D341Med (cell line): ENCODE measurements at regions not wholly inside any gene's neighbourhood (a gene's known extent, or its start where the extent isn't known, plus 50 kb on each side); places are given as distances from the start of the nearest gene placed in this dataset.

Source experiments
- DNase-seq: peaks from one replicate; pipeline ENCODE4 v3.0.0; 2012; ENCODE audit warnings: low spot score

DNA sequence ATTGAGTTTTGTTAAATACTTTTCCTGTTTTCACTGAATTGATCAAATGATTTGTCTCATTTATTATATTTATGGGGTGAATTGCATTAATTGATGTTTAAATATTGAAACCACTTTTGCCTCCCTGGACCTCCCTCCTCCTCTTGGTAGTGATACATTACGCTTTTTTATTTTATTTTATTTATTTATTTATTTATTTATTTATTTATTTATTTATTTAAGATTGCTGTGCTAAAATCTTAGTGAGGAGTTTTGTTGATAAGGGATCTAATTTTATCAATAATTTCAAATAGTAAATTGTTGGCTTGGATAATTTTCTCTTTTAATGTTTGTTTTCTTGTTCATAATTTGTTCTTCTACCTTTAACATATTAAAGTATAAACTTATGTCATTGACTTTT is 1281.0 kb upstream of the NXPH2 start:
- no peak for DNase-seq

DNA sequence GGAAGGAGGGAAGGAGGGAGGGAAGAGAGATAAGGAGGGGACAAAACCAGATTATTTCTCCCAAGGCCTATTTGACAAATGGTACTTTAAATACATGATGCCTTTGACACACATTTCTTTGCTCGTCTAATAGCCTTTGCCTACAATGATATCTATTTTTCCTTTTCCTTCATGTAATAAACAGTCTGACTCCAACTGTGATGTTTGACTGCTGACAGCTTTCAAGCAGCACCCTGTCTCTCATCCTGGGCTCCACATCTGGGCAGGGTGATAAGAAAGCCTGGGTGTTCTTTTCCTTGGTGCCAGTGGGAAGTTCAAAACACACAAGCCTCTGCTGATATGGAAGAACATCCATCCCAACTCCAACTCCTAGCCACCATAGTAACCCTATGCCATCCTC is 1277.7 kb upstream of the NXPH2 start:
- no peak for DNase-seq

GRCh38 chr2:140041811-140042210 is 1261.6 kb upstream of the NXPH2 start:
- no peak for DNase-seq

DNA sequence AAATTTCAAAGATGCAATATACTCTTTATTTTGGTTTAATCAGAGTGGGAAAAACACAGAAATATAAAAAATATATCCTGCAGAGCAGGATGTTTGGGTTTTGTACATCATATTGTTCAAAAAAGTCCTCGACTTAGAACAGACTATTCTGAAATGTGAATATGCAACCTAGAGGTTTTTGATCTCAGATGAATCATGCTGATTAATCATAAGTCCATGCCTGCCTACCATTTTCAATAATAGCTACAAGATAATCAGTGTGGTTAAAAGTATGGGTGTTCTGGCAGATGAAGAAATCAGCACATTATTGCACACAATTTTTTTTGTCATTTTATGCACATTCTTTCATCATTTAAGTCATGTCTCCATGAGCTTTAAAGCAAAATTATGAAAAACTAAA is 1261.0 kb upstream of the NXPH2 start:
- DNase-seq: no peak

- DNase-seq: no peak
Measured at GRCh38 chr2:140033638-140034037, 1253.4 kb upstream of the NXPH2 start.

GRCh38 chr2:140027966-140028365 is 1247.8 kb upstream of the NXPH2 start:
- no peak for DNase-seq

- DNase-seq: no peak
Measured at GRCh38 chr2:140027320-140027719, 1247.1 kb upstream of the NXPH2 start.

GRCh38 chr2:140023291-140023690 is 1243.1 kb upstream of the NXPH2 start:
- no peak for DNase-seq

DNA sequence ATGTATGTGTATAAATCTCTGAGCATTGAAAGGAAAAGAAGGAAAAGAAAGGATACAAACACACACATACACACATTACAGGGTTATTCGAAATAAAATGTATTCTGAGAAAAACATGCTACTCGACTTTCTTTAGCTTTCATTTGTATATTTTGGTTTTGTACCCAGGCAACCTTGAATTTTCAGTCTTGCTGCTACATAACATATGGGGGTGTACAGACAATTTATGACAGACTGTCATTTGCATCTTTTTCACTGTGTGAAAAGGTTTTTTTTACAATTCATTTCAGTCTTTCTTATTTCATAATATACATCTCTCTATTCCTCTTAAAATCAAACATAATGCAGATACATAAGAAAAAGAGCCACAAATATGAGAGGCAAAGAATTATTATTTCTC is 1238.4 kb upstream of the NXPH2 start:
- DNase-seq: no peak

DNA sequence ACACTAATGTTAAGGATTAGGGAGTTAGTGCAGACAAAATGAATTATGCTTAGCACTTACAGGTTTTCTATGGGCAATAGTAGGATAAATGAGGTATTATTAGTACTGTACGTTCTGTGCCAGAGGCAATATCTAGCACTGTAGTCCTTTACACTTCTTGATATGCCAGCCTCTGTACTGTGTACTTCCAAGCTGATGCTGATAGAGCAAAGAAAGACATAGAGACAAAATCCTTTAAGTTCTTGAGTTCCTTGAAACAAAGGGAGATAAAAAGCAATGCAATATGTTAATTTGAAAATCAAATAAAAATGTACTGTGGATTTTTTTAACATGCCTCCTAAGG is 1234.0 kb upstream of the NXPH2 start:
- DNase-seq: no peak

GRCh38 chr2:140013545-140014203 is 1233.5 kb upstream of the NXPH2 start:
- DNase-seq: no peak

GRCh38 chr2:140011287-140011686 is 1231.1 kb upstream of the NXPH2 start:
- DNase-seq: no peak

GRCh38 chr2:140002110-140002509 is 1221.9 kb upstream of the NXPH2 start:
- no peak for DNase-seq

GRCh38 chr2:139992711-139993345 is 1212.6 kb upstream of the NXPH2 start:
- DNase-seq: no peak

DNA sequence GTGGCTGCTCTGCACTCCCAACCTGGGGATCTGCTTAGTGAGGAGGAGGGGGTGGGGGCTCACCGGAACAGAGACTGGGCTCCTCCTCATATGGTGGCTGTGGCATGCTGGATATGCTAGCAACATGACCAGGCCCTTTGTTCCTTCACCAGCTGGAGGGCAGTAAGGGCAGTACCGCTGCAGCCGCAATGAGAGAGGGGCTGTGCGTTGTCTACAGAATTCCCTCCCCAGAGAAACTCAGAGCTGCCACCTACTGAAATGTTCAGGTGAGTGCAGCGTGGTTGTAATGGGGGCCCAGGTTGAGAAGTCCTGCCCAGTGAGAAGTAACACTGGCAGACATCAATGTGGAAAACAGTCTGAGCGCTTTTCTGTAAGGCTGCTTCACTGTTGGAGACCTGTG is 1211.9 kb upstream of the NXPH2 start:
- DNase-seq: no peak

GRCh38 chr2:139990646-139991335 is 1210.6 kb upstream of the NXPH2 start:
- DNase-seq: no peak

DNA sequence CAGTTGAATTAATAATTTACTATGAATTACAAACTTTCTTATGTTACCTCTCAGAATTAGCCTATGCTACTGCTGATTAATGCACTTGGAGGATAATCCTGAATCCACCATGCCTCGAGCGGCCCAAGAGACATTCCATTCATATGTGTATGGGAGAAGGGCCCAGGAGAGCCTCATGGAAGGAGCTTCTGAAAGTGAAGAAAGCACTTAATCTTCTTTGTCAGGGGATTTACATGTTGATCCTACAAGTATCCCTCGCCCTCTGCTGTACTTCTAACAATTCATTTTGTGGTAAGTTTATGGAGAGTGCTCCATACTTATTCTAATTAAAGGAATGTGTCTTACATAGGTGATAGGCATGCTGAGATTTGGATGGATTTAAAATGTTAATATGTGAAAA is 1189.1 kb upstream of the NXPH2 start:
- no peak for DNase-seq

GRCh38 chr2:139968588-139968987 is 1188.4 kb upstream of the NXPH2 start:
- DNase-seq: no peak

DNA sequence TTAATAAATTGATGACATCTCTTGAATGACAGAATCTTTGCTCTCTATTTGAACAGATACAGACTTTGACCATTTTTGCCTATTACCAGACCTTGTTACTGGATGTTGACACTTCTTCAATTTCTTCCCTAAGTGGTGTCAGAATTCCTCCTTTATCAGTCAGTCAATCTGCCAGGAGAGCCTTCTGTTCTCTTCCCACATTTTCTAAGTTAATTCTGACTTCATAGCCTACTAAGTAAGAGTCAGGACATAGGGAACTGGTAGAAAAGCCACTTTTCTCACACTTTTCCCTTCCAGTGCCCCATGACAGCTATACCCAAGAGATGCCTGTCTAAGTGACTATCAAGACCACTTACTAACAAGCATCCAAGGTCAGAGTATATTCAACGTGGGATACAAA is 1187.5 kb upstream of the NXPH2 start:
- no peak for DNase-seq

- DNase-seq: no peak
Measured at GRCh38 chr2:139964721-139965440, 1184.7 kb upstream of the NXPH2 start.

DNA sequence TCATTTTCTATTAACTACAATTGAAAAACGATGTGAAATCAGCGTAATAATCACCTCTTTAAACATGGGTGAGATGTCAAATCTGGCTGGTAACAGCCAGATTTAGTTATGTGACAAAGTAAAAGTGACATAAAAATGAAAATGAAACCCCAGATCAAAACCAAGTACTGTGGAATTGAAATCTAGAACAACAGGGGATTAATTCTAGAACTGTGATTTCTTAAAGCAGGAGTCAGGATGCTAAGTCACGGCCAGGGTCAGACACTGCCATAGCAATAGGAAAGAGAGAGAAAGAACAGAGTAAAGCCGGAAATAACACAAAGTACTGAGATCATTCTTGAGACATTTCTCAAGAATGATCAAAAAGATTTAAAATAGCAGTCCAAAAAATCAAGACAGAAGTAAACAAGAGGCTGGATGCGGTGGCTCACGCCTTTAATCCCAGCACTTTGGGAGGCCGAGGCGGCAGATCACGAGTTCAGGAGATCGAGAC is 1183.7 kb upstream of the NXPH2 start:
- DNase-seq: no peak

GRCh38 chr2:139949242-139949972 is 1169.2 kb upstream of the NXPH2 start:
- DNase-seq: no peak
